ENCODE measurements at regions not wholly inside any gene's neighbourhood (a gene's known extent, or its start where the extent isn't known, plus 50 kb on each side); places are given as distances from the start of the nearest gene placed in this dataset.
A peak's percentile ranks its signal among the peaks of the same experiment; 100 is the strongest.

DNA sequence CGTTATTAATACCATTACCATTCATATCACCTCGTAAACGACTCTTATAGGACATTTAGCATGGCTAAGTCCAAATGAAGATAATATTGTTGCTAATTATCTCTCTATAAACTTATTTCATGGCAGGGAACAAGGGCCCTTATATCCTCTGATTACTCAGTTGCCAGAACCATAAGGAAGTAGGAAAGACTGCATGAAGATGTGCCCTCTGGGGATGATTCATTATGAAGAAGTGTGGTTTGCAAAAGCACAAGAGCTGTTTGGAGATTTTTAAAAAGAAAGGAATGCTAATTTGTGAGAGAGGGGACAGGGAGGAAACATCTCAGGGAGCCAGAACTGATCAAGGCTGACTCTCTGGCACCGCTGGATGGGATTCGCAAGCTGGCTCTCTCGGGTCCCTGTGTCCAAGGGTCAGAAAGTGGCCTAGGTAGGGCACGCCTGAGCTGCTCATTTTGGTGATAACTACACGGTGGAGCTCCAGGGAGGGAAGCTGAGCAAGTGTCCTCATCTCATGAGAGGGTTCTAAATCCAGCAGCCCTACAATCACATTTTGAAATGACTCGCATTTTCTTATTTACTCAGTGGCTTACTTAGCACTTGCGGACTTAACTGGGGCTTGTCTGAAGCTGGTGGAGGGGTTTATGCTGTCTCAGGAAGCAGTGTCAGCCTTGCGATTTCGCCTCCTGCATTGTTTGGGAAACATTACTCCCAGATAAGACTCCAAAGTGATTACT is 136.8 kb downstream of the C5orf15 start:
- DNase-seq (ENCODE audit: low read depth) = no peak

DNA sequence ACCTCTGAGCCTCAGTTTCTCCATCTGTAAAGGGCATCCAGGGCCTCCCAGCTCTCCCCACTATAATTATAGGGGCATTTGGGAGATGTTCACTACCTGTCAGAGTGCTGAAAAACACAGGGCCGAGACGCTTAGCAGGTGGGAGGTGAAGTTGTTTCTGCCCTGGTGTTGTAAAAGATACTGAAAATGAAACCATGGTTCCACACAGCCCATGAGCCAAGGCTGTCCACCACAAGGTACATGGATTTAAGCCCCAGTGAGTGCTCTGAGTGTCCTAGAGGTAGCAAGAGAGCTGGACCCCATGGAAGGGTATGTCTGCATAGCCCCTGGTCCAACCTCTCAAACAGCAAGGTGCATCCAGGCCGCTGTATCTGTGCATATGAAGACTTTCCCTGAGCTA is 137.5 kb downstream of the C5orf15 start:
- DNase-seq (ENCODE audit: low read depth) = no peak

DNA sequence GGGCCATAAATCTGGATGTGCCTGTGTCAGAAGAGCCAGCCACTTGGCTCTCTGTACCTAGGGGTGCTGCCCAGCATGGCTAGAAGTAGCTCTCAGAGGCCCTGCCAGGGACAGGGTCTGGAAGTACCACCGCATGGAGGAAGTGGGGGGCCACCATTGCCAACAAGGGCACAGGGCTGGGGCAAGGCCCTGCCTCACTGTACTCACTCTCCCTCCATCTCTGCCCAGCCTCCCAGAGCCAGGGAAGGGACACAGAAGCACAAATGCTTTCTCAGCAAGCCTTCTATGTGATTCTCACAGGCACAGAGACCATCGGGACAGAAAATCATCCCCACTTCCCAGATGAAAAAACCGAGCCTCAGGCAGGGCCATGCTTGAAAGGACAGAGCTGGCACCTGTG is 138.1 kb downstream of the C5orf15 start:
- DNase-seq (ENCODE audit: low read depth) = no peak

DNA sequence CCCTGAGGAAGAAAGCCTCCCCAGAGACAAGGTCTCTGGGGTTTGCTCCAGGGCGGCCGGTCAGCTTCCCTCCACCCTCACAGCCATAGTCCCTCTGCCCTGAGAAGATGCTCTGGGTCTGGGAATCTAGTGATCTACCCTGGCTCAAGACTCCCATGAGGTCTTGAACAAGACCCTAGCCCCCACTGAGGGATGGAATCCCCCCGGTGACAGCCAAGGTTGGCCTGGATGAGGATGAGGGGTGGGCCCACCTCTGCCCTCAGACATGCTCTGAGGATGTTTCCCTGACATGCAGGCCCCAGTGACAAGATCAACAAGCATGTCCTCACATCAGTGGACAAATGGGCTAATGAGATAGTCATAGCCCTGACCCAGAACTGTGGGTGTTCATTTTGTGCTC is 138.6 kb downstream of the C5orf15 start:
- no peak for DNase-seq (ENCODE audit: low read depth)

GRCh38 chr5:133828722-133829121 is 139.7 kb downstream of the C5orf15 start:
- DNase-seq (ENCODE audit: low read depth) = no peak

GRCh38 chr5:133827830-133828229 is 140.6 kb downstream of the C5orf15 start:
- DNase-seq (ENCODE audit: low read depth) = no peak

DNA sequence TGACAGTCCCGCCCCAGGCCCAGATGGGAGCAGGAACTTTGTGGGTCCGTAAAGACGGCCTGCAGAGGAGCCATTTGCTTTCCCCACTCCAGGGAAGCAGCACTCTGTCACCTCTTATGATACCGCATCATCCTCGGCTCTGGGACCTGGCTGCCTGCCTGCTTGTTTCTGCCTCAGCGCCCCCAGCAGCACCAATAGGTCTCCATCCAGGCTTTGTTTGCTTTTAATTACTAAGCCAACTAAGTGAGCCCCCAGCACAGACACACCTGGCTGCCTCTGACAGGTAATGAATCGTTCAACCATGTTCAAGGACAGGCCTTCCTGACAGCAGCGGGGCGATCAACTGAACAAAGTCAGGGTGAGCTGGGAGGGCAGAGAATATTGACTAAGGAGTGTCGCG is 141.4 kb downstream of the C5orf15 start:
- no peak for DNase-seq (ENCODE audit: low read depth)

GRCh38 chr5:133825631-133826289 is 142.7 kb downstream of the C5orf15 start:
- peak; percentile 70 for DNase-seq (ENCODE audit: low read depth)

DNA sequence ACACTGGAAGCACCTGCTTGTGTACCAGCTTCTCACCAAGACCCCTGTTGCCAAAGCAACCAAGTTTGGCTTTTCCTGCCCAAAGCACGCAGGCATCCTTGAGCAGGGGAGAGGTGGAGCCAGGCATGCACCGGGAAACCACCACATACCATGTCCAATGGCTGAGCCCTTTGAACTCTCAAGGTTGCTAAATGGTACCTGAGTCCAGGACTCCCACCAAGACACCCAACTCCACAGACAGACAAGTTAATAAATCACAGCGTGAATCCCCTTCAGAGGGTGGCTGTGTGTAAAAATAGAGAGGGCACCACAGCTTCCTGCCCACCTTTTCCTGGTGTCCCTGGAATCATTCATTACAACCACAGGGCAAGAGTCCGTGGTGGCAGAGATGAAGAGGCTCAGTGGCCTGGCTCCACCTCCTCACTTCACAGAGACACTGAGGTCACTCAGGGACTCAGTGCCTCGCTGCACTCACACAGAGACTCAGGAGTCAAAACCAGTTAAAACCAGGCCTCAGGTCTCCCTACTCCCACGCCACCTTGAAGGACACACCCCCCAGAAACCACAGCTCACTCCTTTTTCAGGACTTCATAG is 143.7 kb downstream of the C5orf15 start:
- DNase-seq (ENCODE audit: low read depth) = peak; percentile 11

DNA sequence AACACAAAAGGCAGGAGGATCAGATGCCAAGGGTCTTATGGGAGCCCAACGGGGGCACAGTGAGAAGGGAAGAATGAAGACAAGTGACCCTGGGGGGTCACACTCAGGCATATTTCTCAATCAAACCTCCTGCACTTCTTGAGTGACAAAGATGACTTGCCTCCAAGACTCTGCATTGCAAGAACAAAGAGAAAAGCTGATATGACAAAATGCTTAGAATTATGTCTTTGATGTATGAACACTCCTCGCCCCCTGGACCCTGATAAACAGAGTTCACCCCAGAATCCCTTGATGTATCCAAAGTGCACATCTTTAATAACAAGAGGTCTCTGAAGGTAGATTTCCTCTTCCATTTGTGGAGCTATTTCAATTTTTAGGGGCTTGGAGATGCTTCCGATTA is 146.5 kb downstream of the C5orf15 start:
- DNase-seq (ENCODE audit: low read depth) = no peak

DNA sequence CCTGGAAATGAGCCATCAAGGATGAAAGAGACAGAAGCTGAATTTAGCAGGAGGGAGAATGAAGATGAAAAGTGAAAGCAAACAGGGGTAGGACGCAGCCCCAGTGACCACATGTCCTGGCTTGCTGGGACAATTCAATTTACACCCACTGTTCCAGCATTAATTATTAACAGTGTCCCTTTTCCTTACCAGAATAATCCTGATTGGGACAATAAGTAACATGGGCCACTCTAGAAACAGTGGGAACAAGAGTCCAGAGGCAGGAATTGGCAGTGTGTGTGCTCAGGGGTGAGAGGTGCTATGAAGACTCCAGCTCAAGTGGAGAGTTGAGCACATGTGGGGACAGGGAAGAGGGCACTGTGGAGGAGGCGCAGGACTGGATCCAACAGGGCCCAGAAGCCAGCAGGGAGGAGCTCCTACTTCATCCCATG is 147.1 kb downstream of the C5orf15 start:
- DNase-seq (ENCODE audit: low read depth) = peak; percentile 3

DNA sequence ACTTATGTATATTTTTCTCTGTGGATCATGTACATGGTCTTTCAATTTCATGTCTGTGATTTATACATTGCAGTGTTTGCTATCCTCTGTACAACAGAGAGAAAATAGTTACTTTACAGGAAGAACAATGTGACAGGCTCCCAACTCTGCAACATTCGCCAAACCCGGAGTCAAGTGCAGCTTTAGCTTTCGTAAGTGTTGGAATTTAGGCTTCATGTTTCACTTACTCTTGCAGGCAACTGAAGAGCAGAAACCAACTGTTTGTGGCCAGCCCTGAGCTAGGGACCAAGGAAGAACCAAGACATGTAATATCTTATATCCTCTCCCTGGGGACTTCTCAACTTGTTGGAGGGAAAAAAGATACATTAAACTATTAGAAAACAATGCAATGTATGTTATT is 147.9 kb downstream of the C5orf15 start:
- DNase-seq (ENCODE audit: low read depth) = peak; percentile 74

GRCh38 chr5:133819977-133820471 is 148.4 kb downstream of the C5orf15 start:
- DNase-seq (ENCODE audit: low read depth) = peak; percentile 40

DNA sequence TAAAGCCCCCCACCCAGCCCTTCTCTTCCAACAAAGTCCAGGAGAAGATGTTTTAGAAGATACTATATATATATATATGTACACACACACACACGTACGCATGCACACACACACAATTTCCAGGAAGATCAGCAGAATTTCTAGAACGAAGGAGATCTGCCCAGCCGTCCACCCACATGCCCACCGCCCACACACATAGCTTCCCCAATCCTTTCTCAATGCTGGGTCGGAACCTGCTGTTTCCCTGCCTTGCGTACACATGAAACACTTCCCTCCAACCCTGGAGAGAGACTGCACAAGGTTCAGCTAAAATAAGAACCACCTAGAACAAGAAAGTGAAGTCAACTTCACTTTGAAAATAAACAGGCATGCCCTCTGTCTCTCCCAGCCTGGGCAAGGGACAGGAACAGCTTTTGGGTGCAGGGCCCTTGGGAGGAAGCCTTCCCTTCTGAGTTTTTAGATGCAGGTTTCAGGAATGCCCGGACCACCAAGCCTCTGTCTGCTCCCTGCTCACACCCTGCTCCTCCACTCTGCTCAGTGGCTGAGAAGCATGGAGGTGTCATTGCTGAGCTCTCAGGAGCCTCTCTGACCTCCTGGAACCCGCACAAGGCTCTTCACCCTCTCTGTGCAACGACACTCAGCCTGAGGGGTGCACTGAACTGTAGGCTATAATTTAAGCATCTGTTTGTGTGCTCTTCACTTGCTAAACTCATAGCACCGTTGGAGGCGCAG is 149.4 kb downstream of the C5orf15 start:
- no peak for DNase-seq (ENCODE audit: low read depth)

GRCh38 chr5:133818031-133818431 is 150.4 kb downstream of the C5orf15 start:
- DNase-seq (ENCODE audit: low read depth) = no peak

DNA sequence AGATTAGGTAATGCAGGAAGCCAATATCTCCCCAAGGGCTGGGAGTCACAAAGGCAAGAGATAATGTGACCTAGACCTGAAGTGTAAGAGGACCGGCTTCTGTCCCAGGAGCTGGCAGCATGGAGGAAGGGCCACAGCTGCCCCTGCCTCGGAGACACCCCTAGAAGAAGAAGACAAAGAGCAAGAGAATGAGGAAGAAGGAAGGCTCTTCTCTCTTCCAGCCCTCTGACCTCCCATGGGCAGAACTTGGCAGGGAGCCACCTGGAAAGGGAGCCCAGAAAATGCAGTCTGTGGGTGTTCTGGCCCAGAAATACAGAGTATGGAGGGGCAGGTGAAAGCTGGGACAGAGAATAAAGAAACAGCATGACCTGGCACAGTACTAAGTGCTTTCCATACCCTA is 151.0 kb downstream of the C5orf15 start:
- no peak for DNase-seq (ENCODE audit: low read depth)

- no peak for DNase-seq (ENCODE audit: low read depth)
Measured at GRCh38 chr5:133816791-133817190, 151.6 kb downstream of the C5orf15 start.

DNA sequence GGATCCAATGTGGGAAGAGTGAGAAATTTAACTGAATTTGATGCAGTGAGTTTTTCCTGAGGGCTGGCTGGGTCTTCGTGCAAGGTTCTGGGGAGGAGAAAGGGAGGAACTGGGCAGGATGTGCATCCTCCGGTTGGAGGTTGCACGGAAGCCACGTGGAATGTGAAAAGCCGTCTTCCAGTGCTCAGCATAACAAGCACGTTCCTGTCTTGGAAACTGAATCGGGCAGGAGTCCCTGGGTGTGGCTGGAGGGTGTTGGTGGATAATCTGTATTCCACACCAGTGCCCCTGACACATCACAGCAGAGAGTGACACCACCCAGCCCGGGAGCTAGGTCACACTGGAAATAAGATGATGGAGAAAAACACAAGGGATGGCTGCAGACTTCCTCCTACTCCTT is 154.3 kb downstream of the C5orf15 start:
- no peak for DNase-seq (ENCODE audit: low read depth)

GRCh38 chr5:133811168-133811567 is 157.3 kb downstream of the C5orf15 start:
- DNase-seq (ENCODE audit: low read depth) = no peak

DNA sequence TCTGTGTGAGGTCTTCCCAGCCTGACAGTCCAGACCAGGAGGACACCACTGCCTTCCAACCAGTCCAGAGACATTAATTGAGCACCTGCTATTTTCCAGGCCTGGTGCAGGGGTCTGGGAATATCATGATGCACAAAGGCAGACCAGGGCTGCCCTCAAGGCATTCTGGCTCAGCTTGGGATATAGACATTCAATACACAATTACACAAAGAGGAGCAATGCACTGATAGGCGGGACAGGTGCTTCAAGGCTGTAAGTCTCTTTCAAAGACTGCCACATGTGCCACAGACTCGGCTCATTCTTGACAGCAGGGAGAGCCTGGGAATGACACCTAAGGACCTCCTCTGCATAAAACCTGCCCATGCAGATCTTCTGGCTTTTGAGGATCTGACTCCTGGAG is 158.6 kb downstream of the C5orf15 start:
- DNase-seq (ENCODE audit: low read depth) = no peak

- DNase-seq (ENCODE audit: low read depth) = no peak
Measured at GRCh38 chr5:133807348-133807747, 161.1 kb downstream of the C5orf15 start.

DNA sequence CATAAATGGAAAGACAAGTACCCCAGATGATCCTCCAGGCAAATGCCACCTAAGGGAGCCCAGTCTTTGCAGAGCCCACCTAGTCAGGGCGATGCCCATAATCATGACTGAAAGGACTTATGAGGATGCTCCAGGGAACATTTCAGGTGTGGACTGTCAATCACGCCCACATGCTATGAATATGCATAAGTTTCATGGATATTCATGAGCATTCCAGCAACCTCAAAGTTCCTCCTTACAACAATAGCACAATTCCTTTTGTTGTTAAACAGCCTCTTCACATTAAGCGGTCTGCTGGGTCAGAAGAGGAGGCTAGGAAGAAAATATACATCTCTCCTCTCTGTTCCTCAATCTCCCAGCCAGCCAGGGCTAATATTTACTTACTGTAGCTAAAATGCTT is 161.6 kb downstream of the C5orf15 start:
- DNase-seq (ENCODE audit: low read depth) = no peak
